DMS 273 (cell line): ENCODE measurements at regions not wholly inside any gene's neighbourhood (a gene's known extent, or its start where the extent isn't known, plus 50 kb on each side); places are given as distances from the start of the nearest gene placed in this dataset.
"Not testable (repeated sequence)": the region's sequence is repeated elsewhere in the genome, so short reads cannot be mapped to it uniquely, and the experiment has no call there.

Experiments used
- DNase-seq: peaks from one replicate; lab custom pipeline; 2025; ENCODE audit not compliant: unreplicated experiment; lab: John Stamatoyannopoulos, UW

GRCh38 chr7:68559518-68559917 lies 1038.8 kb upstream of the AUTS2 start:
- DNase-seq, result no peak

GRCh38 chr7:68562323-68562899 lies 1035.9 kb upstream of the AUTS2 start:
- DNase-seq, result no peak

- no peak for DNase-seq
These were observed 1033.8 kb upstream of the AUTS2 start for GRCh38 chr7:68564306-68565135.

GRCh38 chr7:68571286-68571685 lies 1027.0 kb upstream of the AUTS2 start:
- DNase-seq, result no peak

GRCh38 chr7:68573271-68574005 lies 1024.8 kb upstream of the AUTS2 start:
- no peak for DNase-seq

GRCh38 chr7:68576366-68576765 lies 1021.9 kb upstream of the AUTS2 start:
- DNase-seq, result no peak

- DNase-seq, result no peak
These were observed 1016.9 kb upstream of the AUTS2 start for GRCh38 chr7:68581417-68581816.

GRCh38 chr7:68587599-68587998 lies 1010.7 kb upstream of the AUTS2 start:
- DNase-seq, result no peak

- DNase-seq, result no peak
These were observed 996.4 kb upstream of the AUTS2 start for GRCh38 chr7:68601826-68602225.

- DNase-seq, result no peak
These were observed 993.7 kb upstream of the AUTS2 start for GRCh38 chr7:68604541-68604940.

- no peak for DNase-seq
These were observed 987.6 kb upstream of the AUTS2 start for GRCh38 chr7:68610701-68611100.

GRCh38 chr7:68613405-68613804 lies 984.9 kb upstream of the AUTS2 start:
- peak; percentile 68 for DNase-seq

- DNase-seq, result no peak
These were observed 984.4 kb upstream of the AUTS2 start for GRCh38 chr7:68613897-68614296.

- no peak for DNase-seq
These were observed 978.7 kb upstream of the AUTS2 start for GRCh38 chr7:68619526-68619925.

GRCh38 chr7:68622500-68622899 lies 975.8 kb upstream of the AUTS2 start:
- DNase-seq, result no peak

GRCh38 chr7:68623030-68623429 lies 975.2 kb upstream of the AUTS2 start:
- DNase-seq, result no peak

GRCh38 chr7:68627247-68627864 lies 970.9 kb upstream of the AUTS2 start:
- no peak for DNase-seq

- DNase-seq, result not testable (repeated sequence)
These were observed 967.4 kb upstream of the AUTS2 start for GRCh38 chr7:68630914-68631313.

GRCh38 chr7:68640103-68640502 lies 958.2 kb upstream of the AUTS2 start:
- no peak for DNase-seq

GRCh38 chr7:68642727-68643126 lies 955.5 kb upstream of the AUTS2 start:
- DNase-seq, result no peak

GRCh38 chr7:68663392-68663791 lies 934.9 kb upstream of the AUTS2 start:
- DNase-seq, result no peak

GRCh38 chr7:68671046-68671445 lies 927.2 kb upstream of the AUTS2 start:
- no peak for DNase-seq
